ENCODE measurements at regions not wholly inside any gene's neighbourhood (a gene's known extent, or its start where the extent isn't known, plus 50 kb on each side); places are given as distances from the start of the nearest gene placed in this dataset.

- TF ChIP-seq CTCF (IDR thresholded peaks at IDR 0.05): no peak
- no peaks in the 10 kb centered on the region for H3K4me1 Mint-ChIP-seq (ENCODE audit: unreplicated experiment)
- H3K9me3 Mint-ChIP-seq (ENCODE audit: unreplicated experiment): no peaks in the 10 kb centered on the region
- H3K4me3 Mint-ChIP-seq (ENCODE audit: unreplicated experiment): no peak overlapping the region
- H3K36me3 Mint-ChIP-seq (ENCODE audit: unreplicated experiment): no peaks in the 10 kb centered on the region
- peaks cover 37% of the 10 kb centered on the region for H3K27me3 Mint-ChIP-seq (ENCODE audit: unreplicated experiment)
- DNase-seq (ENCODE audit: extremely low spot score, unreplicated experiment): no peak
- no peak overlapping the region for H3K27ac Mint-ChIP-seq (ENCODE audit: unreplicated experiment)
Measured at GRCh38 chr3:182698078-182698477, 95.2 kb upstream of the ATP11B start.

GRCh38 chr3:182699550-182700170 is 93.6 kb upstream of the ATP11B start:
- no peak for TF ChIP-seq CTCF (IDR thresholded peaks at IDR 0.05)
- Mint-ChIP-seq H3K27ac (ENCODE audit: unreplicated experiment) (no peak overlapping the region), H3K27me3 (ENCODE audit: unreplicated experiment) (peaks cover 37% of the 10 kb centered on the region), H3K4me1 (ENCODE audit: unreplicated experiment) (no peaks in the 10 kb centered on the region), H3K4me3 (ENCODE audit: unreplicated experiment) (no peak overlapping the region), H3K36me3 (ENCODE audit: unreplicated experiment) (no peaks in the 10 kb centered on the region), H3K9me3 (ENCODE audit: unreplicated experiment) (no peaks in the 10 kb centered on the region)
- no peak for DNase-seq (ENCODE audit: extremely low spot score, unreplicated experiment)

GRCh38 chr3:182702216-182702615 is 91.1 kb upstream of the ATP11B start:
- H3K36me3 Mint-ChIP-seq (ENCODE audit: unreplicated experiment): no peaks in the 10 kb centered on the region
- TF ChIP-seq CTCF (IDR thresholded peaks at IDR 0.05): no peak
- H3K27ac Mint-ChIP-seq (ENCODE audit: unreplicated experiment): no peak overlapping the region
- no peak overlapping the region for H3K4me3 Mint-ChIP-seq (ENCODE audit: unreplicated experiment)
- peaks cover 42% of the 10 kb centered on the region for H3K27me3 Mint-ChIP-seq (ENCODE audit: unreplicated experiment)
- no peak for DNase-seq (ENCODE audit: extremely low spot score, unreplicated experiment)
- no peaks in the 10 kb centered on the region for H3K4me1 Mint-ChIP-seq (ENCODE audit: unreplicated experiment)
- no peaks in the 10 kb centered on the region for H3K9me3 Mint-ChIP-seq (ENCODE audit: unreplicated experiment)

GRCh38 chr3:182703233-182703632 is 90.1 kb upstream of the ATP11B start:
- Mint-ChIP-seq H3K27ac (ENCODE audit: unreplicated experiment) (no peak overlapping the region), H3K36me3 (ENCODE audit: unreplicated experiment) (no peaks in the 10 kb centered on the region), H3K27me3 (ENCODE audit: unreplicated experiment) (peaks cover 46% of the 10 kb centered on the region), H3K9me3 (ENCODE audit: unreplicated experiment) (no peaks in the 10 kb centered on the region), H3K4me3 (ENCODE audit: unreplicated experiment) (no peak overlapping the region), H3K4me1 (ENCODE audit: unreplicated experiment) (no peaks in the 10 kb centered on the region)
- DNase-seq (ENCODE audit: extremely low spot score, unreplicated experiment): no peak
- no peak for TF ChIP-seq CTCF (IDR thresholded peaks at IDR 0.05)

GRCh38 chr3:182704926-182705325 is 88.4 kb upstream of the ATP11B start:
- Mint-ChIP-seq H3K4me1 (ENCODE audit: unreplicated experiment) (no peaks in the 10 kb centered on the region), H3K27me3 (ENCODE audit: unreplicated experiment) (peaks cover 48% of the 10 kb centered on the region), H3K27ac (ENCODE audit: unreplicated experiment) (no peak overlapping the region), H3K4me3 (ENCODE audit: unreplicated experiment) (no peak overlapping the region), H3K9me3 (ENCODE audit: unreplicated experiment) (no peaks in the 10 kb centered on the region), H3K36me3 (ENCODE audit: unreplicated experiment) (no peaks in the 10 kb centered on the region)
- no peak for TF ChIP-seq CTCF (IDR thresholded peaks at IDR 0.05)
- no peak for DNase-seq (ENCODE audit: extremely low spot score, unreplicated experiment)

All from osteocyte (in vitro differentiated cells).